Liver (tissue), 8 donors: ENCODE measurements at regions not wholly inside any gene's neighbourhood (a gene's known extent, or its start where the extent isn't known, plus 50 kb on each side); places are given as distances from the start of the nearest gene placed in this dataset.

Experiments used
- DNase-seq: peaks from one replicate; pipeline ENCODE4 v3.0.0-alpha.2; 2017; ENCODE audit warnings: low spot score
- H3K27ac ChIP-seq, 2 donors: one replicate each; pipeline ENCODE4 v1.7.0; 2013; ENCODE audit warnings: inconsistent platforms in 2 of 2, low read length in 2 of 2, control low read depth in 1 of 2, low read depth in 1 of 2, mild to moderate bottlenecking in 1 of 2
- H3K27me3 ChIP-seq, 4 donors: one replicate each; pipeline versions ENCODE4 v1.6.1 to v1.7.0; 2013; ENCODE audit warnings: low read length in 3 of 4, inconsistent platforms in 1 of 4, mild to moderate bottlenecking in 1 of 4, moderate library complexity in 1 of 4; ENCODE audit not compliant: control insufficient read depth in 4 of 4, insufficient read depth in 4 of 4
- H3K36me3 ChIP-seq, 4 donors: one replicate each; pipeline versions ENCODE4 v1.6.1 to v1.7.0; 2013; ENCODE audit warnings: low read length in 3 of 4, mild to moderate bottlenecking in 3 of 4, low read depth in 1 of 4, moderate library complexity in 1 of 4; ENCODE audit not compliant: control insufficient read depth in 4 of 4, insufficient read depth in 3 of 4
- H3K4me1 ChIP-seq, 4 donors: one replicate each; pipeline versions ENCODE4 v1.6.1 to v1.7.0; 2013; ENCODE audit warnings: low read length in 3 of 4, mild to moderate bottlenecking in 3 of 4, moderate library complexity in 1 of 4; ENCODE audit not compliant: control insufficient read depth in 4 of 4, insufficient read depth in 4 of 4
- H3K4me3 ChIP-seq, 3 donors: one replicate each; pipeline versions ENCODE4 v1.6.1 to v1.7.0; 2013; ENCODE audit warnings: low read length in 3 of 3, control low read depth in 1 of 3, low read depth in 1 of 3, mild to moderate bottlenecking in 1 of 3
- H3K9ac ChIP-seq, 2 donors: one replicate each; pipeline ENCODE4 v1.7.0; 2013; ENCODE audit warnings: low read length in 2 of 2, mild to moderate bottlenecking in 2 of 2, moderate library complexity in 2 of 2, control low read depth in 1 of 2, low read depth in 1 of 2
- H3K9me3 ChIP-seq, 4 donors: one replicate each; pipeline versions ENCODE4 v1.6.1 to v1.7.0; 2013; ENCODE audit warnings: low read length in 3 of 4; ENCODE audit not compliant: control insufficient read depth in 4 of 4
- EGR1 ChIP-seq, 2 donors: IDR thresholded peaks; 2 replicates each; pipeline ENCODE4 v1.6.1; 2016 to 2018; ENCODE audit warnings: antibody characterized with exemption in 2 of 2, low read depth in 2 of 2
- FOXA1 ChIP-seq: IDR thresholded peaks from 2 replicates; pipeline ENCODE4 v1.6.1; 2016; ENCODE audit warnings: antibody characterized with exemption
- FOXA2 ChIP-seq: IDR thresholded peaks from 2 replicates; pipeline ENCODE4 v1.6.1; 2016; ENCODE audit warnings: antibody characterized with exemption
- GABPA ChIP-seq, 2 donors: IDR thresholded peaks in 1 of 2; conservative IDR thresholded peaks in 1 of 2; 2 replicates each; pipeline ENCODE4 v1.6.1; 2016; ENCODE audit warnings: antibody characterized with exemption in 2 of 2, mild to moderate bottlenecking in 1 of 2, moderate library complexity in 1 of 2
- HNF4G ChIP-seq: IDR thresholded peaks from 2 replicates; pipeline ENCODE4 v1.6.1; 2016; ENCODE audit warnings: antibody characterized with exemption
- JUND ChIP-seq, 2 donors: IDR thresholded peaks; 2 replicates each; pipeline ENCODE4 v1.6.1; 2016; ENCODE audit warnings: antibody characterized with exemption in 2 of 2
- NR2F2 ChIP-seq: IDR thresholded peaks from 2 replicates; pipeline ENCODE4 v1.6.1; 2016; ENCODE audit warnings: antibody characterized with exemption
- RAD21 ChIP-seq, 2 donors: IDR thresholded peaks; 2 replicates each; pipeline ENCODE4 v1.6.1; 2016; ENCODE audit warnings: antibody characterized with exemption in 2 of 2, mild to moderate bottlenecking in 2 of 2
- RXRA ChIP-seq, 2 donors: IDR thresholded peaks; 2 replicates each; pipeline ENCODE4 v1.6.1; 2017 to 2018; ENCODE audit warnings: antibody characterized with exemption in 2 of 2, mild to moderate bottlenecking in 1 of 2
- SP1 ChIP-seq: IDR thresholded peaks from 2 replicates; pipeline ENCODE4 v1.6.1; 2018; ENCODE audit warnings: antibody characterized with exemption, mild to moderate bottlenecking
- TAF1 ChIP-seq: conservative IDR thresholded peaks from 2 replicates; pipeline ENCODE4 v1.6.1; 2016; ENCODE audit warnings: antibody characterized with exemption, mild to moderate bottlenecking
- YY1 ChIP-seq: IDR thresholded peaks from 2 replicates; pipeline ENCODE4 v1.6.1; 2016; ENCODE audit warnings: antibody characterized with exemption, mild to moderate bottlenecking
- whole genome bisulfite sequencing: extraction: QIAGEN DNeasy Blood & Tissue Kit; methylation state at CpG from one replicate; pipeline ENCODE4 v1.1.7; 2013; 5-methylcytosine and 5-hydroxymethylcytosine counted together
- TF ChIP-seq, protein P1 (sequence below): IDR thresholded peaks from 2 replicates; pipeline ENCODE4 v1.6.1; 2016; ENCODE audit warnings: antibody characterized with exemption
- TF ChIP-seq, protein P2 (sequence below): IDR thresholded peaks from 2 replicates; pipeline ENCODE4 v1.6.1; 2016; ENCODE audit warnings: antibody characterized with exemption, mild to moderate bottlenecking
- TF ChIP-seq, protein P3 (sequence below): fragments of 150-350 bp; IDR thresholded peaks from 2 replicates; pipeline ENCODE4 v1.5.1; 2017; ENCODE audit warnings: improper control_type of control experiment, low read depth, low read length; ENCODE audit not compliant: missing input control
- TF ChIP-seq, protein P4 (sequence below): IDR thresholded peaks from 2 replicates; pipeline ENCODE4 v1.6.1; 2016; ENCODE audit warnings: antibody characterized with exemption
- donor health status: healthy.
- donor health status: healthy.
- donor health status: healthy.
- donor health status: healthy.
- donor health status: healthy.

DNA sequence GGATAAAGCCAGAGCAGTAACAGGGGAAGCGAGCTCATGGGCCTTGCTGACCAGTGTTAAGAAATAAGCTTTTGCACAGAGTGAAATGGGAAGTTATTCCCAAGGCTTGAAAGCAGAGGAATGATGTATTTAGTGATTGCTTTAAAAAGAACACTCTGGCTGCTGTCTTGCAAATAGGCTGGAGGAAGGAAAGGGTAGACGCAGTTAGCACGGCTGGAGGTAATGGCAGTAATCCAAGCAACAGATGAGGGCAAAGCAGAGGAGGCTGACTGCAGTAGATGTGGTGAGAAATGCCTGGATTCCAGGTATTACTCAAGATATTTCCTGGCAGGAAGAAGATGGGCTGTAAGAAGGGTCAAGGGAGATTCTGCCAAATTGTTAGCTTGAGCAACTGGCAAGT, 1342.3 kb upstream of the AGA start:
- Histone ChIP-seq H3K27me3 (no peaks in the 10 kb centered on the region), H3K9ac (no peak overlapping the region), H3K36me3 (no peaks in the 10 kb centered on the region), H3K27ac (no peak overlapping the region), H3K4me3 (no peak overlapping the region), H3K4me1 (no peaks in the 10 kb centered on the region), H3K9me3 (no peaks in the 10 kb centered on the region)
- no peak for DNase-seq
- TF ChIP-seq SP1 (no peak), FOXA2 (no peak), YY1 (no peak), TAF1 (no peak), FOXA1 (no peak), HNF4G (no peak), RXRA (IDR thresholded peaks at IDR 0.05) (no peak), NR2F2 (no peak), EGR1 (IDR thresholded peaks at IDR 0.05; ENCODE audit: low read depth in 2 of 2) (no peak), RAD21 (IDR thresholded peaks at IDR 0.05) (no peak), GABPA (IDR thresholded peaks at IDR 0.05 in 1 of 2, conservative IDR thresholded peaks at IDR 0.05 in 1 of 2) (no peak), JUND (IDR thresholded peaks at IDR 0.05) (no peak)
- TF ChIP-seq, protein P1, sequence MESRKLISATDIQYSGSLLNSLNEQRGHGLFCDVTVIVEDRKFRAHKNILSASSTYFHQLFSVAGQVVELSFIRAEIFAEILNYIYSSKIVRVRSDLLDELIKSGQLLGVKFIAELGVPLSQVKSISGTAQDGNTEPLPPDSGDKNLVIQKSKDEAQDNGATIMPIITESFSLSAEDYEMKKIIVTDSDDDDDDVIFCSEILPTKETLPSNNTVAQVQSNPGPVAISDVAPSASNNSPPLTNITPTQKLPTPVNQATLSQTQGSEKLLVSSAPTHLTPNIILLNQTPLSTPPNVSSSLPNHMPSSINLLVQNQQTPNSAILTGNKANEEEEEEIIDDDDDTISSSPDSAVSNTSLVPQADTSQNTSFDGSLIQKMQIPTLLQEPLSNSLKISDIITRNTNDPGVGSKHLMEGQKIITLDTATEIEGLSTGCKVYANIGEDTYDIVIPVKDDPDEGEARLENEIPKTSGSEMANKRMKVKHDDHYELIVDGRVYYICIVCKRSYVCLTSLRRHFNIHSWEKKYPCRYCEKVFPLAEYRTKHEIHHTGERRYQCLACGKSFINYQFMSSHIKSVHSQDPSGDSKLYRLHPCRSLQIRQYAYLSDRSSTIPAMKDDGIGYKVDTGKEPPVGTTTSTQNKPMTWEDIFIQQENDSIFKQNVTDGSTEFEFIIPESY = no peak
- TF ChIP-seq, protein P2, sequence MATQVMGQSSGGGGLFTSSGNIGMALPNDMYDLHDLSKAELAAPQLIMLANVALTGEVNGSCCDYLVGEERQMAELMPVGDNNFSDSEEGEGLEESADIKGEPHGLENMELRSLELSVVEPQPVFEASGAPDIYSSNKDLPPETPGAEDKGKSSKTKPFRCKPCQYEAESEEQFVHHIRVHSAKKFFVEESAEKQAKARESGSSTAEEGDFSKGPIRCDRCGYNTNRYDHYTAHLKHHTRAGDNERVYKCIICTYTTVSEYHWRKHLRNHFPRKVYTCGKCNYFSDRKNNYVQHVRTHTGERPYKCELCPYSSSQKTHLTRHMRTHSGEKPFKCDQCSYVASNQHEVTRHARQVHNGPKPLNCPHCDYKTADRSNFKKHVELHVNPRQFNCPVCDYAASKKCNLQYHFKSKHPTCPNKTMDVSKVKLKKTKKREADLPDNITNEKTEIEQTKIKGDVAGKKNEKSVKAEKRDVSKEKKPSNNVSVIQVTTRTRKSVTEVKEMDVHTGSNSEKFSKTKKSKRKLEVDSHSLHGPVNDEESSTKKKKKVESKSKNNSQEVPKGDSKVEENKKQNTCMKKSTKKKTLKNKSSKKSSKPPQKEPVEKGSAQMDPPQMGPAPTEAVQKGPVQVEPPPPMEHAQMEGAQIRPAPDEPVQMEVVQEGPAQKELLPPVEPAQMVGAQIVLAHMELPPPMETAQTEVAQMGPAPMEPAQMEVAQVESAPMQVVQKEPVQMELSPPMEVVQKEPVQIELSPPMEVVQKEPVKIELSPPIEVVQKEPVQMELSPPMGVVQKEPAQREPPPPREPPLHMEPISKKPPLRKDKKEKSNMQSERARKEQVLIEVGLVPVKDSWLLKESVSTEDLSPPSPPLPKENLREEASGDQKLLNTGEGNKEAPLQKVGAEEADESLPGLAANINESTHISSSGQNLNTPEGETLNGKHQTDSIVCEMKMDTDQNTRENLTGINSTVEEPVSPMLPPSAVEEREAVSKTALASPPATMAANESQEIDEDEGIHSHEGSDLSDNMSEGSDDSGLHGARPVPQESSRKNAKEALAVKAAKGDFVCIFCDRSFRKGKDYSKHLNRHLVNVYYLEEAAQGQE = no peak
- TF ChIP-seq, protein P3, sequence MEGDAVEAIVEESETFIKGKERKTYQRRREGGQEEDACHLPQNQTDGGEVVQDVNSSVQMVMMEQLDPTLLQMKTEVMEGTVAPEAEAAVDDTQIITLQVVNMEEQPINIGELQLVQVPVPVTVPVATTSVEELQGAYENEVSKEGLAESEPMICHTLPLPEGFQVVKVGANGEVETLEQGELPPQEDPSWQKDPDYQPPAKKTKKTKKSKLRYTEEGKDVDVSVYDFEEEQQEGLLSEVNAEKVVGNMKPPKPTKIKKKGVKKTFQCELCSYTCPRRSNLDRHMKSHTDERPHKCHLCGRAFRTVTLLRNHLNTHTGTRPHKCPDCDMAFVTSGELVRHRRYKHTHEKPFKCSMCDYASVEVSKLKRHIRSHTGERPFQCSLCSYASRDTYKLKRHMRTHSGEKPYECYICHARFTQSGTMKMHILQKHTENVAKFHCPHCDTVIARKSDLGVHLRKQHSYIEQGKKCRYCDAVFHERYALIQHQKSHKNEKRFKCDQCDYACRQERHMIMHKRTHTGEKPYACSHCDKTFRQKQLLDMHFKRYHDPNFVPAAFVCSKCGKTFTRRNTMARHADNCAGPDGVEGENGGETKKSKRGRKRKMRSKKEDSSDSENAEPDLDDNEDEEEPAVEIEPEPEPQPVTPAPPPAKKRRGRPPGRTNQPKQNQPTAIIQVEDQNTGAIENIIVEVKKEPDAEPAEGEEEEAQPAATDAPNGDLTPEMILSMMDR = no peak
- TF ChIP-seq, protein P4, sequence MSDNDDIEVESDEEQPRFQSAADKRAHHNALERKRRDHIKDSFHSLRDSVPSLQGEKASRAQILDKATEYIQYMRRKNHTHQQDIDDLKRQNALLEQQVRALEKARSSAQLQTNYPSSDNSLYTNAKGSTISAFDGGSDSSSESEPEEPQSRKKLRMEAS = no peak
- WGBS = 76% methylated on average over 3 of the region's 3 CpGs

DNA sequence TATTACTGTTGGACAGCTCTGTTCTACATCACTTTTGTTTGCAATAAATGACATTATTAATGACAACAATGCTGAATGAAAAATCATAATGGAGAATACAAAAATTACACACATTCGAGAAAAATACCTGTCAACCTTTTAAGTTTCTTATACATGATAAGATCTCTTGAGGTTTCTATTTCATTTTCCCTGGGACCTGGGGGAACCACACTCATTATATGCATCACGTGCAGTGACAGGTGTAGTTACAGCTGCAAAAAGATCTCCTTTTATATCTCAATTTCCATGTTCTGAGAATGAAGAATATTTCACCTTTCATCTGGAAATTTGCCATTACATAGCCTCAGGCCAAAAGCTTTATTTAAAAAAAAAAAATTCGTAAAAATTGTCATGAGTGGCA, 1347.0 kb upstream of the AGA start:
- no peaks in the 10 kb centered on the region for H3K36me3 ChIP-seq
- no peaks in the 10 kb centered on the region for H3K27me3 ChIP-seq
- H3K9ac ChIP-seq = no peak overlapping the region
- WGBS = 69% methylated on average over 3 of the region's 3 CpGs
- no peak for DNase-seq
- H3K27ac ChIP-seq = no peak overlapping the region
- H3K4me3 ChIP-seq = no peak overlapping the region
- H3K4me1 ChIP-seq = no peaks in the 10 kb centered on the region
- TF ChIP-seq HNF4G (no peak), EGR1 (IDR thresholded peaks at IDR 0.05; ENCODE audit: low read depth in 2 of 2) (no peak)
- no peaks in the 10 kb centered on the region for H3K9me3 ChIP-seq
